Immature natural killer cell (primary cell): ENCODE measurements at regions not wholly inside any gene's neighbourhood (a gene's known extent, or its start where the extent isn't known, plus 50 kb on each side); places are given as distances from the start of the nearest gene placed in this dataset.
"Not testable (repeated sequence)": the region's sequence is repeated elsewhere in the genome, so short reads cannot be mapped to it uniquely, and the experiment has no call there.

Experiments
- DNase-seq, 3 donors: peaks; one replicate each; pipeline ENCODE4 v3.0.0; 2022; ENCODE audit warnings: mixed read lengths in 1 of 3
- H3K27ac Mint-ChIP-seq, 6 donors: one replicate each; pipeline ENCODE4 v1.8.0; 2020; ENCODE audit warnings: mixed read lengths in 6 of 6, mild to moderate bottlenecking in 5 of 6, inconsistent platforms in 4 of 6, moderate library complexity in 3 of 6
- H3K27me3 Mint-ChIP-seq, 3 donors: one replicate each; pipeline ENCODE4 v1.8.0; 2020 to 2021; ENCODE audit warnings: low read depth in 3 of 3, mild to moderate bottlenecking in 3 of 3, mixed read lengths in 3 of 3, moderate library complexity in 3 of 3, inconsistent platforms in 1 of 3
- H3K36me3 Mint-ChIP-seq, 3 donors: one replicate each; pipeline ENCODE4 v1.8.0; 2020; ENCODE audit warnings: mixed read lengths in 3 of 3, inconsistent platforms in 2 of 3, mild to moderate bottlenecking in 2 of 3
- H3K4me1 Mint-ChIP-seq, 2 donors: one replicate each; pipeline ENCODE4 v1.8.0; 2020; ENCODE audit warnings: inconsistent platforms in 2 of 2, mild to moderate bottlenecking in 2 of 2, mixed read lengths in 2 of 2, moderate library complexity in 1 of 2
- H3K4me3 Mint-ChIP-seq, 5 donors: one replicate each; pipeline ENCODE4 v1.8.0; 2020; ENCODE audit warnings: mild to moderate bottlenecking in 5 of 5, mixed read lengths in 5 of 5, inconsistent platforms in 3 of 5, moderate library complexity in 3 of 5
- H3K9me3 Mint-ChIP-seq, 6 donors: one replicate each; pipeline ENCODE4 v1.8.0; 2020; ENCODE audit warnings: mild to moderate bottlenecking in 6 of 6, mixed read lengths in 6 of 6, inconsistent platforms in 4 of 6, moderate library complexity in 3 of 6

DNA sequence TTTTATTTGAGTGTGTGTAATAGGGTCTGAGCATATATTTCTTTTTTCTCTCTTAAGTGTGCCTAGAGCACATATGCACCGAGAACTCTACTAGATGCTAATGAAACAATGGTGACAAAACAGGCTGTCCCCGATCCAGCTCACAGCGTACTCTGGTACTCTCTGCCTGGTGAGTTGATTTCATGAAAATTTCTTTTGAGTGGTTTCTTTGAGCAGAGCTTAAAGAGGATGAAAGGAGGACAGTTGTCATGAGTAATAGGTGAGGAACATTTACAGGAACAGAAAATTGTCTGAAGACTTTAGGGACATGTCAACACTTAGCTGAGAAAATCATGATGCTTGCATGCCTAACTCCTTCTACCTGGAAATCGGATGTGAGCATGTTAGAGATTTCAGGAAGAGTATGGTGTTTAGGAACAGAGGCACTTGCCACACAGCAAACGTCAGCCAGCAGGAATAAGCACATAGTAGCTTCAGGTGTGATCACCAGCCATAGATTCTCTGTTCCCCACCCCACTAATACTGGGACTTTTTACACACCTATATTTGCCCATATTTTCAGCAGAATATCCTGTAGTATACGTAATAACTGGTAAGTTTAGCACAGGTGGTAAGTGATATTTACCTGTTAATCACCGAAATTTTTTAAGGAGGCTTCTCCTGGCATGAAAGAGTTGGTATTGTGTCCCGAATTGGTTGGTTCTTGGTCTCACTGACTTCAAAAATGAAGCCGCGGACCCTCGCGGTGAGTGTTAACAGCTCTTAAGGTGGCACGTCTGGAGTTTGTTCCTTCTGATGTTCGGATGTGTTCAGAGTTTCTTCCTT lies 111.1 kb downstream of the ZNF330 start:
- H3K27me3 Mint-ChIP-seq: peaks cover 6 to 14% (median 8%) of the 10 kb centered on the region in 3 donors
- peaks cover 0 to 3% (median 0%) of the 10 kb centered on the region in 6 donors for H3K9me3 Mint-ChIP-seq
- H3K4me3 Mint-ChIP-seq: no peak overlapping the region
- no peaks in the 10 kb centered on the region for H3K4me1 Mint-ChIP-seq
- no peak for DNase-seq
- no peak overlapping the region for H3K27ac Mint-ChIP-seq
- H3K36me3 Mint-ChIP-seq: no peaks in the 10 kb centered on the region

DNA sequence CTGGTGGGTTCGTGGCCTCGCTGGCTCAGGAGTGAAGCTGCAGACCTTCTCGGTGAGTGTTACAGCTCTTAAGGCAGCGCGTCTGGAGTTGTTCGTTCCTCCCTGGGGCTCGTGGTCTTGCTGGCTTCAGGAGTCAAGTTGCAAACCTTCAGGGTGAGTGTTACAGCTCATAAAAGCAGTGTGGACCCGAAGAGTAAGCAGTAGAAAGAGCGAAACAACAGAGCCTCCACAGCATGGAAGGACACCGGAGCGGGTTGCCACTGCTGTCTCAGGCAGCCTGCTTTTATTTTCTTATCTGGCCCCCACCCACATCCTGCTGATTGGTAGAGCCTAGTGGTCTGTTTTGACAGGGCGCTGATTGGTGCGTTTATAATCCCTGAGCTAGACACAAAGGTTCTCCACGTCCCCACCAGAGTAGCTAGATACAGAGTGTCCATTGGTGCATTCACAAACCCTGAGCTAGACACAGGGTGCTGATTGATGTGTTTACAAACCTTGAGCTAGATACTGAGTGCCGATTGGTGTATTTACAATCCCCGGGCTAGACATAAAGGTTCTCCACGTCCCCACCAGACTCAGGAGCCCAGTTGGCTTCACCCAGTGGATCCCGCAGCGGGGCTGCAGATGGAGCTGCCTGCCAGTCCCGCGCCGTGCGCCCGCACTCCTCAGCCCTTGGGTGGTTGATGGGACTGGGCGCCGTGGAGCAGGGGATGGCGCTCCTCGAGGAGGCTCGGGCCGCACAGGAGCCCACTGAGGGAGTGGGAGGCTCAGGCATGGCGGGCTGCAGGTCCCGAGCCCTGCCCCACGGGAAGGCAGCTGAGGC lies 111.9 kb downstream of the ZNF330 start:
- DNase-seq, H3K27ac Mint-ChIP-seq, H3K4me1 Mint-ChIP-seq, H3K36me3 Mint-ChIP-seq, H3K9me3 Mint-ChIP-seq: not testable (repeated sequence)
- Mint-ChIP-seq H3K4me3 (peak overlapping the region; percentile 49 to 62 (median 61)), H3K27me3 (peaks cover 6 to 14% (median 8%) of the 10 kb centered on the region in 3 donors)

DNA sequence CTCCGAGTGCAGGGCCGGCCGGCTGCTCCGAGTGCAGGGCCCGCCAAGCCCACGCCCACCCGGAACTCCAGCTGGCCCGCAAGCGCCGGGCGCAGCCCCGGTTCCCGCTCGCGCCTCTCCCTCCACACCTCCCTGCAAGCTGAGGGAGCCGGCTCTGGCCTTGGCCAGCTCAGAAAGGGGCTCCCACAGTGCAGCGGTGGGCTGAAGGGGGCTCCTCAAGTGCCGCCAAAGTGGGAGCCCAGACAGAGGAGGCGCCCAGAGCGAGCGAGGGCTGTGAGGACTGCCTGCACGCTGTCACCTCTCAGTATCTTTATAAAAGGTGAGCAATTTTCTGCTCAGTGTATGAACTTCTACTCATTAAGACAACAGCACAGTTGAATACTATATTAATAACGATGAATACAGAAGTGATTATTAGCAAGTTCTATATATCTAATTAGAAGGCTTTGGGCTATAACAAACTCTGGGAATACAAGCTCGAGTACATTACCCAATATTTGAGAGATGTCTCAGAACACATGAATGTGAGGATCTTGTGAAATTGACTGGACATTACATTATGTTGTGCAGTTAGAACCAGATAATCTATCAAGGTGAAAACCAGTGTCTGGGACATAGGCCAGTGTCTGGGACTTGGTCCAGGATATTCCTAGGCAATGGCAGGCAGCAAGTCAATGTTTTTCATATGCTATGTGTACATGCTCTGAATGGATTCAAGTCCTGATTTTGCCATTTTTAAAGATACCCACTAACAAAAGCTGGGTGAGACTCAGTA lies 112.9 kb downstream of the ZNF330 start:
- Mint-ChIP-seq H3K4me3 (peak overlapping the region in 3 of 5 donors; percentile 35 to 44 (median 39)), H3K27me3 (peaks cover 6 to 14% (median 8%) of the 10 kb centered on the region in 3 donors)
- DNase-seq, H3K9me3 Mint-ChIP-seq, H3K27ac Mint-ChIP-seq, H3K36me3 Mint-ChIP-seq, H3K4me1 Mint-ChIP-seq: not testable (repeated sequence)

DNA sequence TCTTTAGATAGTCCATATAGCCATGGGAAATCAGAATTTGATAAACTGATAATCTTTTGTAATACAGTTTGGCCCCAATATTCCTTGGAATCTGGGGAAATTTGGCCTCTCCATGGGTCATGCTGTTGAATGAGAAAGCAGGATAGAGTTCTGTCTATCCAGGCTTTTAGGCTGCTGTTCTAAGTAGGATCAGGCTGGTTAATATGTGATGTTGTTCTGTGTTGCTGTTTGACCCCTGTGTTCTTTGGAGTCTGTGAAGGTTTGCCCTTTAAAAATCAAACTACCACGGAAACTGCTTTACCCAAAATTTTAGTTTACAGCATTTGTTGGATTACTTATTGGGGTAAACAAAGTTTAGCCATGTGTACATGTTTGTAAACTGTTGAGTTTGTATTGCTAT lies 114.5 kb downstream of the ZNF330 start:
- Mint-ChIP-seq H3K36me3 (no peaks in the 10 kb centered on the region), H3K4me1 (no peaks in the 10 kb centered on the region), H3K9me3 (peaks cover 0 to 3% (median 0%) of the 10 kb centered on the region in 6 donors), H3K27me3 (peaks cover 2 to 14% (median 6%) of the 10 kb centered on the region in 3 donors), H3K27ac (no peak overlapping the region), H3K4me3 (no peak overlapping the region)
- no peak for DNase-seq

DNA sequence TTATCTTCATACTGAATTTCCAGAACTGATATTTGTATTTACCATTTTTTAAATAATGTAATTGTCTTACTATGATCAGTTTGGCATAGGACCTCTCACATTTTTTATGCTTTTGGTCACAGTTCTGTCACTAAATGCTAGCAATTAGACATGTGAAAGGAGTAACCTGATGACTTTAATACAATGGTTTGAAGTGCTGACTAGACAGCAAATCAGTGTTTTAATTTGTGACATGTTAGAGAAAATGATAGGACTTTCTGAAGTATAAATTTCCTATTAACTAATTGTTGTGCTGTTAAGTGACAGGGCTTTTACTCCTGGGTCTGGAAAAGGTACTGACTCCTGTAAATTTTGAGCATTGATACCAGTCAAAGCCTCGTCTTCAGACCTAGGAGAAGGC lies 117.5 kb downstream of the ZNF330 start:
- Mint-ChIP-seq H3K27me3 (peaks cover 4 to 7% (median 4%) of the 10 kb centered on the region in 3 donors), H3K4me1 (no peaks in the 10 kb centered on the region), H3K4me3 (no peak overlapping the region), H3K27ac (no peak overlapping the region), H3K9me3 (no peaks in the 10 kb centered on the region), H3K36me3 (peaks cover 0 to 4% (median 0%) of the 10 kb centered on the region in 3 donors)
- DNase-seq: no peak

DNA sequence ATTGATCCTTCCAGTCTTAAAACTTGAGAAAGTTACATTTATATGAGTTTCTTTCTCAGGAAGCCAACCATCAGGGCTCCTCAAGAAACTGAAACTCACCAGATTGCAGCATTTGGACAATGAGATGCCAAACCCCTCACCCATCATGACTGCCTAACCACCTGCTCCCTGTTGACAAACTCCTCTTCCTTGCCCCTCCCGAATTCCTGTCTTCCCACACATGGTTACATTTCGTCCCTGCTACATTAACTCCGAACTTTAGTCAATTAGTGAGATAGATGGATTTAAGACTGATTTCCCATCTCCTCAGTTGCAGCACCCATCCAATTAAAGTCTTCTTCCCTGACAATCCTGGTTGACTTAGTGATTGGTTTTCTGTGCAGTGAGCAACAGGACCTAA lies 118.7 kb downstream of the ZNF330 start:
- Mint-ChIP-seq H3K27ac (no peak overlapping the region), H3K27me3 (peaks cover 0 to 7% (median 4%) of the 10 kb centered on the region in 3 donors), H3K9me3 (no peaks in the 10 kb centered on the region), H3K4me1 (no peaks in the 10 kb centered on the region), H3K4me3 (no peak overlapping the region), H3K36me3 (peaks cover 0 to 4% (median 0%) of the 10 kb centered on the region in 3 donors)
- no peak for DNase-seq

DNA sequence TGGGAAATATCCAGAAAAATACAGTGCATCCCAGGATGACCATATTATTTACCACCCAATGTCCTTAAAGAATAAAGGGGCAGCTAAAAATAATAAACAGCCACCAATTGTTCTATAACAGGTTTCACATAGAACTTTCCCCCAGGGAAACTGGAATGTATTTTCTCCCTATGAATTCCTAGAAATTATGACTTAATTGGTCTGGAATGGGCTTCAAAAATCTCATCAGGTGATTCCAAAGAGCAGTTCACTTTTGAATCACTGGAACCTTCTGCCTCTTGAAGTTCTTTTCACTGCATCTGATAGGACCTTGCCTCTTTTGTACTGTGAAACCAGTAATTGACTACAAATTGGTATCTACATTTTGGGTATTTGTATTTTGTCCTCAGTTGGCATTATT lies 119.3 kb downstream of the ZNF330 start:
- H3K9me3 Mint-ChIP-seq: no peaks in the 10 kb centered on the region
- H3K27me3 Mint-ChIP-seq: peaks cover 0 to 7% (median 4%) of the 10 kb centered on the region in 3 donors
- H3K4me1 Mint-ChIP-seq: no peaks in the 10 kb centered on the region
- H3K36me3 Mint-ChIP-seq: peaks cover 0 to 4% (median 0%) of the 10 kb centered on the region in 3 donors
- H3K4me3 Mint-ChIP-seq: no peak overlapping the region
- no peak overlapping the region for H3K27ac Mint-ChIP-seq
- no peak for DNase-seq

DNA sequence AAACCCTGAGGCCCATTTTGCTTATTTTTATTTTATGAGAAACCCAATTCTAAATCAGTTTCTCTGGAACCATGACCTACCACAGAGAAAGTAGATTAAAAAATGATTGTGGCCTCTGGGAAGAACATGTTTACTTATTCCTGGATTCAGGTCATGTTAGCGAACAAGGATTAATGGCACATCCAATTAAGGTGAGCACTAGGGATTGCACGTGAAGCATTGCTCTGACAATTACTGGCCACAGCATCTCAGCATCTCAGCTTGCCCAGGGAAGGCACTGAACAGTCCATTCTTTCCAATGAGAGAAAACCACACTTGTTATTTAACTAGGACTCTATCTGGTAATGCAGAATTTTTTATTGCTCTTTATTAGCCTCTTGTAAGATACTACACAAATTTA lies 119.8 kb downstream of the ZNF330 start:
- no peak overlapping the region for H3K4me3 Mint-ChIP-seq
- H3K27me3 Mint-ChIP-seq: peaks cover 0 to 5% (median 4%) of the 10 kb centered on the region in 3 donors
- no peaks in the 10 kb centered on the region for H3K9me3 Mint-ChIP-seq
- no peak for DNase-seq
- H3K36me3 Mint-ChIP-seq: peaks cover 0 to 4% (median 0%) of the 10 kb centered on the region in 3 donors
- no peak overlapping the region for H3K27ac Mint-ChIP-seq
- H3K4me1 Mint-ChIP-seq: no peaks in the 10 kb centered on the region

DNA sequence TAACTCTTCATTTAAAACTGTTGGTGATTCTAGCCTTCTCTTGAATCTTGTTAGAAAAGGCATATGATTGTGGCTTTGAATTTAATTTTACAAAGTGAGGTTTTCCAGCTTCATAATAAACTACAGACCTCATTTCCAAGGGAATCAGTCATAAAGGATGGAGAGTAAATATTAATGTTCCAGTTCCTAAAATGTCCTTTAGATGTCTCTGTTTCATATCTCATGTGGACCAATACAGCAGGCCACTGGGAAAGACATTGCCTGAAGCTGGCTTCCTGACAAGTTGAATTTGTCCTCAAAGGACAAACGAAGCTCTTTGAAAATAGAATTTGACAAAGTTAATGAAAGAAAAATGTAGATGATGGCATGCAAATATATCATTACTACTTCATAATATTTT lies 125.4 kb downstream of the ZNF330 start:
- Mint-ChIP-seq H3K9me3 (no peaks in the 10 kb centered on the region), H3K4me1 (no peaks in the 10 kb centered on the region), H3K4me3 (no peak overlapping the region), H3K27me3 (peaks cover 0 to 5% (median 2%) of the 10 kb centered on the region in 3 donors), H3K36me3 (peaks cover 0 to 4% (median 0%) of the 10 kb centered on the region in 3 donors), H3K27ac (no peak overlapping the region)
- DNase-seq: peak in 1 of 3 donors; percentile 3

DNA sequence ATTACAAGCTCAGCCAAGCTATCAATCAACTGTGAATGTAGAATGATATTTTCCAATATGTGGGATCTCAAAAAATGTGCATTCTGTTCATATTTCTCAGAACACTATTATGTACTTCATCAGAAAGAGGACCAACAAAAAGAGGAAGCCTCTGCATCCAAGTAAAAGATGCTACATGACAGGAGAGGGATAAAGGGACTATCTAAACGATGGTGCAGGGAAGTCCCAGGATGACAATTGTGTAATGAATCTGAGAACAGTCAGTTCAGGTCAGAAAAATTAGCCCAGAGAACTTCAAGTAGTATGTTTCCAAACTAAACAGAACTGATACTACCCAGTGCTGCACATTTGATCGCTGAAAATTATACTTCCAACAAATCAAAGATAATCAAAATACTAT lies 127.0 kb downstream of the ZNF330 start:
- H3K36me3 Mint-ChIP-seq: no peaks in the 10 kb centered on the region
- no peaks in the 10 kb centered on the region for H3K4me1 Mint-ChIP-seq
- H3K4me3 Mint-ChIP-seq: no peak overlapping the region
- H3K27me3 Mint-ChIP-seq: peaks cover 0 to 2% (median 0%) of the 10 kb centered on the region in 3 donors
- H3K27ac Mint-ChIP-seq: no peak overlapping the region
- no peaks in the 10 kb centered on the region for H3K9me3 Mint-ChIP-seq
- DNase-seq: no peak

DNA sequence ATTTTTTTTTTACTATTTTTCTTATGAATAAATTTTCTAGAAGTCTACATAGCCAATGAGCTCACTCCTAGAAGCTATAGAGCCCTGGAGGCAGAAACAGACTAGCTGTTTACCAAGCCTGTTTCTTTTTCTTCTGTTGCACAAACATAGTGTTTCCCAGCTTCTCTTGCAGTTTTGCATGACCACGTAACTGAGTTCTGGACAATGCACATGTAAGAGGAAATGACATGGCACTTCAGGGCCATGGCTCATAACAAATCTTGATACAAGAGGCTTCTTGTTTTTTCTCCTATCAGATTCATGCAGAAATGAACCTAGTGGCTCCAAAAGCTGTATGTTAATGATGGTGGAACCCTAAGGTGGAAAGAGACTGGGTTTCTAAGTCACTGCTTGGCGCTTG lies 127.4 kb downstream of the ZNF330 start:
- H3K4me3 Mint-ChIP-seq: no peak overlapping the region
- no peaks in the 10 kb centered on the region for H3K27me3 Mint-ChIP-seq
- no peaks in the 10 kb centered on the region for H3K36me3 Mint-ChIP-seq
- H3K9me3 Mint-ChIP-seq: no peaks in the 10 kb centered on the region
- no peak overlapping the region for H3K27ac Mint-ChIP-seq
- H3K4me1 Mint-ChIP-seq: no peaks in the 10 kb centered on the region
- DNase-seq: no peak

DNA sequence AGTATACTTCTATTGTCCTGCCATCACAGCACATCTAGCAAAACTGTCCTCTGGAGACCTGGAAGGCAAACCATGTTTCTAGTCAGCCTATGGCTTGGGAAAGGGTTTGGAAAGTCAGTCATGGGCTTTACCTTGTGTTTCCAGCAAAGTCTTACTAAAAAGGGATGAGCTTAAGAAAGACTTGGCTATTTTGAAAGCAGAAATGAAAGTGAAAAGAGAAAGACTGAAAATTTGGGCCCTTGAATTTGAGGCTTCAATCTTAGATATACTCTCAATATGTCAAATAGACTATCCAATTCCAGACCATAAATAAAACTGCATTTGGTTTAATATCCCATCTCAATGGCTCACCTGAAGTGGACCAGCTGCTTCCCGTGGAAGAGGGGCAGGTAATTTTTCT lies 127.9 kb downstream of the ZNF330 start:
- no peaks in the 10 kb centered on the region for H3K36me3 Mint-ChIP-seq
- H3K27me3 Mint-ChIP-seq: no peaks in the 10 kb centered on the region
- no peaks in the 10 kb centered on the region for H3K9me3 Mint-ChIP-seq
- no peak for DNase-seq
- H3K27ac Mint-ChIP-seq: no peak overlapping the region
- no peaks in the 10 kb centered on the region for H3K4me1 Mint-ChIP-seq
- H3K4me3 Mint-ChIP-seq: no peak overlapping the region

DNA sequence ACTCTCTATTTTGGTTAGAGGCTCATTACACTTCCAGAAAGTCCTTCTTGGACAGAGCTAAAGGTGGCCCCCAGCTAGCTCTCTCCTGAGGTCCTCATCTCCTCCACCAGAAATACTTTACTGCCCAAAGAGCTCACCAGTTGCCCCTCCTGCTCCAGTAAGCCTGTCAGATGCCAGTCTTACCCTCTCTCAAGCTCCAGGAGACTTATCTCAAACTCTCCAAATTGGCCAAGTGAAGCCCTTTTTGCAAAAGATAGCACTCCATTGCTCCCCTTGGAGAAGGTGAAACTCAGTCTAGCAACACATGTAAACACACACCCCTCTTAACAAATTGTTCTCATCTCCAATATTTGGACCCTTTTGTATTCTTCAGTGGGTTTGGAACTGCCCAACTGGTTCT lies 128.5 kb downstream of the ZNF330 start:
- no peaks in the 10 kb centered on the region for H3K9me3 Mint-ChIP-seq
- DNase-seq: no peak
- no peak overlapping the region for H3K4me3 Mint-ChIP-seq
- no peak overlapping the region for H3K27ac Mint-ChIP-seq
- no peaks in the 10 kb centered on the region for H3K36me3 Mint-ChIP-seq
- H3K4me1 Mint-ChIP-seq: no peaks in the 10 kb centered on the region
- no peaks in the 10 kb centered on the region for H3K27me3 Mint-ChIP-seq
